HepG2 (cell line): ENCODE measurements at regions not wholly inside any gene's neighbourhood (a gene's known extent, or its start where the extent isn't known, plus 50 kb on each side); places are given as distances from the start of the nearest gene placed in this dataset.

Experiments used
- ATAC-seq: fragments of 200-7000 bp; cut with Tn5 transposase; 3 replicates; pipeline ENCODE4 v1.9.1; 2020; ENCODE audit warnings: mild to moderate bottlenecking, moderate library complexity
- BruUV-seq: library from RNA; stranded (reverse); fragments of 400-500 nt; replicated peaks from 2 replicates; lab custom pipeline; 2021; lab: Mats Ljungman, UMichigan
- CTCF ChIA-PET: fragments of 300-600 bp; formaldehyde crosslinking; extraction: SDS; loops from one replicate; lab custom pipeline; 2021; ENCODE audit warnings: low total read pairs, inconsistent platforms, low intra/inter-chr PET ratio; lab: Yijun Ruan, JAX
- POLR2A ChIA-PET: fragments of 350-600 bp; sonication (Branson Sonifier 250); formaldehyde crosslinking; loops from one replicate; lab custom pipeline; 2020; ENCODE audit warnings: antibody characterized with exemption, inconsistent platforms; lab: Yijun Ruan, JAX
- DNase-seq: peaks from one replicate; pipeline ENCODE4 v3.0.0-alpha.2; 2015; ENCODE audit warnings: low spot score
- FAIRE-seq: peaks from 3 replicates; lab custom pipeline; 2011; peaks lifted over from hg19 to GRCh38; lab: Jason Lieb, UNC
- H2AFZ ChIP-seq: one replicate; pipeline ENCODE4 v1.6.1; 2011; ENCODE audit warnings: low read length, inconsistent platforms
- H3K27ac ChIP-seq: fragments of 300-600 bp; 3 replicates; pipeline ENCODE4 v1.8.0; 2011; ENCODE audit warnings: mixed run types, mild to moderate bottlenecking, mixed read lengths, low read length, inconsistent platforms; ENCODE audit not compliant: insufficient read depth; ENCODE audit errors: extremely low read length
- H3K27me3 ChIP-seq, 2 experiments: fragments of 200-600 bp in 1 of 2; 2 replicates in 1 of 2; 3 replicates in 1 of 2; pipeline versions ENCODE4 v1.6.0 to v1.8.0; 2011; ENCODE audit warnings: low read length in 2 of 2, mild to moderate bottlenecking in 2 of 2, moderate library complexity in 2 of 2, inconsistent platforms in 1 of 2; ENCODE audit not compliant: insufficient read depth in 2 of 2, control insufficient read depth in 1 of 2
- H3K36me3 ChIP-seq, 2 experiments: fragments of 200-600 bp in 1 of 2; replicated peaks in 1 of 2; 2 replicates in 1 of 2; 3 replicates in 1 of 2; pipeline versions ENCODE4 v1.5.1 to v1.8.0; 2011; ENCODE audit warnings: low read length in 2 of 2, inconsistent platforms in 1 of 2; ENCODE audit not compliant: insufficient read depth in 2 of 2, control insufficient read depth in 1 of 2
- H3K4me1 ChIP-seq: 2 replicates; pipeline ENCODE4 v1.5.1; 2012; ENCODE audit warnings: low read length, inconsistent platforms; ENCODE audit not compliant: insufficient read depth
- H3K4me2 ChIP-seq: 2 replicates; pipeline ENCODE4 v1.6.0; 2011; ENCODE audit warnings: low read depth, low read length, inconsistent platforms
- H3K4me3 ChIP-seq, 3 experiments: fragments of 200-600 bp in 1 of 3; sonication (generic), shearing (Covaris generic) in 1 of 3; replicated peaks in 1 of 3; 2 replicates each; pipeline ENCODE4 v1.5.1; 2011 to 2016; ENCODE audit warnings: low read length in 3 of 3, inconsistent platforms in 2 of 3, low read depth in 2 of 3, mild to moderate bottlenecking in 2 of 3, control low read depth in 1 of 3, mixed read lengths in 1 of 3; ENCODE audit not compliant: insufficient read depth in 1 of 3
- H3K79me2 ChIP-seq: one replicate; pipeline ENCODE4 v1.6.1; 2011; ENCODE audit warnings: low read length, inconsistent platforms; ENCODE audit not compliant: insufficient read depth
- H3K9ac ChIP-seq: 2 replicates; pipeline ENCODE4 v1.6.0; 2011; ENCODE audit warnings: mild to moderate bottlenecking, low read depth, low read length, inconsistent platforms; ENCODE audit not compliant: insufficient read depth
- H3K9me3 ChIP-seq: 2 replicates; pipeline ENCODE4 v1.5.1; 2012; ENCODE audit warnings: mild to moderate bottlenecking, low read length
- H4K20me1 ChIP-seq: 2 replicates; pipeline ENCODE4 v1.6.0; 2011; ENCODE audit warnings: inconsistent platforms, mild to moderate bottlenecking, low read length, moderate library complexity; ENCODE audit not compliant: insufficient read depth
- ATF7 ChIP-seq, 2 experiments: fragments of 450-650 bp in 1 of 2; sonication (generic) in 1 of 2; formaldehyde crosslinking in 1 of 2; IDR thresholded peaks; 2 replicates each; pipeline versions ENCODE4 v1.4.0 to v1.6.1; 2016 to 2020; ENCODE audit warnings: antibody characterized with exemption in 1 of 2, mild to moderate bottlenecking in 1 of 2, missing genetic modification reagents in 1 of 2
- CBFB ChIP-seq: sonication (generic); formaldehyde crosslinking; IDR thresholded peaks from 2 replicates; pipeline ENCODE4 v1.4.0; 2020; ENCODE audit warnings: missing genetic modification reagents
- FUBP1 ChIP-seq: sonication (generic); formaldehyde crosslinking; IDR thresholded peaks from 2 replicates; pipeline ENCODE4 v1.5.1; 2020; ENCODE audit warnings: missing genetic modification reagents, mild to moderate bottlenecking, borderline replicate concordance
- HIVEP1 ChIP-seq: sonication (generic); formaldehyde crosslinking; IDR thresholded peaks from 2 replicates; pipeline ENCODE4 v1.4.0; 2020; ENCODE audit warnings: mild to moderate bottlenecking, missing genetic modification reagents
- IRF2 ChIP-seq: IDR thresholded peaks from 2 replicates; pipeline ENCODE4 v1.6.1; 2018; ENCODE audit warnings: missing genetic modification reagents, missing compliant biosample characterization
- JDP2 ChIP-seq: sonication (generic); formaldehyde crosslinking; IDR thresholded peaks from 2 replicates; pipeline ENCODE4 v1.8.1; 2022; ENCODE audit warnings: missing genetic modification reagents, borderline replicate concordance
- PAX8 ChIP-seq: sonication (generic); formaldehyde crosslinking; IDR thresholded peaks from 2 replicates; pipeline ENCODE4 v1.8.0; 2022; ENCODE audit warnings: mild to moderate bottlenecking, missing genetic modification reagents, borderline replicate concordance
- SNAI1 ChIP-seq: sonication (generic); formaldehyde crosslinking; IDR thresholded peaks from 2 replicates; pipeline ENCODE4 v1.5.0; 2020; ENCODE audit warnings: mild to moderate bottlenecking, missing genetic modification reagents, borderline replicate concordance
- SUZ12 ChIP-seq: fragments of 150-350 bp; IDR thresholded peaks from 2 replicates; pipeline ENCODE4 v1.6.1; 2014; ENCODE audit warnings: low read depth, low read length
- ZNF510 ChIP-seq: sonication (generic); formaldehyde crosslinking; IDR thresholded peaks from 2 replicates; pipeline ENCODE4 v1.4.0; 2020; ENCODE audit warnings: low read depth, mild to moderate bottlenecking, missing genetic modification reagents
- ZNF629 ChIP-seq: sonication (generic); formaldehyde crosslinking; conservative IDR thresholded peaks from 2 replicates; pipeline ENCODE4 v1.5.0; 2020; ENCODE audit warnings: missing genetic modification reagents
- ZUFSP ChIP-seq: sonication (generic); formaldehyde crosslinking; IDR thresholded peaks from 2 replicates; pipeline ENCODE4 v1.9.0; 2021; ENCODE audit warnings: missing genetic modification reagents, mild to moderate bottlenecking, borderline replicate concordance
- WGBS: methylation state at CpG from one replicate; pipeline ENCODE4 v1.1.6; 2017; ENCODE audit warnings: low lambda C conversion rate; 5-methylcytosine and 5-hydroxymethylcytosine counted together
- in situ Hi-C: cut with HindIII; loops from 2 replicates; pipeline ENCODE4 v1.10.0; 2017; ENCODE audit warnings: low pct_unique_long_range_greater_than_20kb; ENCODE audit not compliant: extremely low pct_ligation_motif_present
- intact Hi-C: fragments of 100-400 bp; cut with micrococcal nuclease; formaldehyde crosslinking; loops from one replicate; pipeline ENCODE4 v1.10.0; 2022; ENCODE audit not compliant: unreplicated experiment
- TF ChIP-seq, protein P1 (sequence below): sonication (generic); formaldehyde crosslinking; IDR thresholded peaks from 2 replicates; pipeline ENCODE4 v1.8.0; 2022; ENCODE audit warnings: mild to moderate bottlenecking, missing genetic modification reagents, moderate library complexity

- in situ Hi-C loops: no loop called here
- H3K9me3 ChIP-seq: no peaks in the 10 kb centered on the region
- CTCF ChIA-PET: no interaction called here
- no peak for DNase-seq
- intact Hi-C loops: no loop called here
- TF ChIP-seq ZNF510 (no peak), ATF7 (IDR thresholded peaks at IDR 0.05) (no peak), ATF7 (CRISPR knock-in tag; IDR thresholded peaks at IDR 0.05) (no peak), JDP2 (no peak), SUZ12 (no peak), HIVEP1 (CRISPR knock-in tag) (no peak), CBFB (CRISPR knock-in tag) (no peak)
- TF ChIP-seq, all 625 proteins: peak for 0
- no peak overlapping the region for H3K4me2 ChIP-seq
- BruUV-seq: no TSS peak
- WGBS: 38% methylated on average over 4 of the region's 5 CpGs
- H3K9ac ChIP-seq: no peak overlapping the region
- H4K20me1 ChIP-seq: no peaks in the 10 kb centered on the region
- FAIRE-seq: no peak
- no peak overlapping the region for H3K4me3 ChIP-seq
- no peak overlapping the region for H2AFZ ChIP-seq
- H3K36me3 ChIP-seq: no peaks in the 10 kb centered on the region
- H3K27ac ChIP-seq: no peak overlapping the region
- ATAC-seq: no peak; the same call in 2 of the 3 replicates
- no peaks in the 10 kb centered on the region for H3K79me2 ChIP-seq
- peaks cover 6 to 73% of the 10 kb centered on the region in 2 experiments for H3K27me3 ChIP-seq
- no peaks in the 10 kb centered on the region for H3K4me1 ChIP-seq
- POLR2A ChIA-PET: no interaction called here
These were observed 199.8 kb upstream of the HDAC4 start for GRCh38 chr2:239600650-239601049.

DNA sequence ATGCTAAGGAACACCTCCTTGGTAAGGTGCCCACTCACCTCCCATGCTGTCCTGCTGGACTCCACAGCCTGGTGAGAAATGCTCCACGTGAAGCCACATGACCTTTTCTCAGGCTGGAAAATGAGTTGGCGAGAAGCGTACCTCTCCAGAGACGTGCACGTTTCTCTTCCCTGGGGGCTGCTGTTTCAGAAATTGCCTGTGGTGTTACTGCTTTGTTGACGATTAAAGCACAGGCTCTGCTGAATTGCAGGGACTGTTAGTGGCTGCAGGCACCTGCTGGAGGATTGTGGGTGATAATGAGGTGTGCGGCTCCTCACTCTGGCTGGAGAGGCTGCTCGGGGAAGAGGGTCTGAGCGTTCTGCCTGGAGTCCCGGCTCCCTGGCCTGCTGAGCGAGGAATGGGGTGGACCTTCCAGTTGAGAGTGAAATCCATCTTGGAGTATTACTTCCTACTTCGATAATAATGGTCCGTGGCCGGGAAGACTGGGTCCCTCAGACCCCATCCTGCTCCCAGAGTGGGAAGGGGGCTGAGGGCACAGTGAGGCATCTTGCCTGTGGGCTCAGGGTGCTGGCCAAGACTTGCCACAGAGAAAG is 199.3 kb upstream of the HDAC4 start:
- Histone ChIP-seq H2AFZ (no peak overlapping the region), H3K27me3 (peaks cover 6 to 78% of the 10 kb centered on the region in 2 experiments), H4K20me1 (no peaks in the 10 kb centered on the region), H3K4me3 (no peak overlapping the region), H3K4me1 (no peaks in the 10 kb centered on the region), H3K4me2 (no peak overlapping the region), H3K79me2 (no peaks in the 10 kb centered on the region), H3K9me3 (no peaks in the 10 kb centered on the region), H3K9ac (no peak overlapping the region), H3K27ac (no peak overlapping the region), H3K36me3 (no peaks in the 10 kb centered on the region)
- intact Hi-C loops (no loop called here), in situ Hi-C loops (no loop called here)
- ChIA-PET CTCF (no interaction called here), POLR2A (no interaction called here)
- DNase-seq (no peak), ATAC-seq (no peak), FAIRE-seq (no peak)
- WGBS: 26% methylated on average over 14 of the region's 14 CpGs
- no TSS peak for BruUV-seq
- no peak for TF ChIP-seq FUBP1
- no peak for TF ChIP-seq PAX8
- TF ChIP-seq, protein P1, sequence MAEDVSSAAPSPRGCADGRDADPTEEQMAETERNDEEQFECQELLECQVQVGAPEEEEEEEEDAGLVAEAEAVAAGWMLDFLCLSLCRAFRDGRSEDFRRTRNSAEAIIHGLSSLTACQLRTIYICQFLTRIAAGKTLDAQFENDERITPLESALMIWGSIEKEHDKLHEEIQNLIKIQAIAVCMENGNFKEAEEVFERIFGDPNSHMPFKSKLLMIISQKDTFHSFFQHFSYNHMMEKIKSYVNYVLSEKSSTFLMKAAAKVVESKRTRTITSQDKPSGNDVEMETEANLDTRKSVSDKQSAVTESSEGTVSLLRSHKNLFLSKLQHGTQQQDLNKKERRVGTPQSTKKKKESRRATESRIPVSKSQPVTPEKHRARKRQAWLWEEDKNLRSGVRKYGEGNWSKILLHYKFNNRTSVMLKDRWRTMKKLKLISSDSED (CRISPR knock-in tag): no peak
- no peak for TF ChIP-seq ZUFSP
- TF ChIP-seq SNAI1 (CRISPR knock-in tag): no peak
- no peak for TF ChIP-seq ZNF629
- TF ChIP-seq IRF2 (CRISPR knock-in tag): no peak
